Non-pigmented ciliary epithelial cell (primary cell): ENCODE measurements at regions not wholly inside any gene's neighbourhood (a gene's known extent, or its start where the extent isn't known, plus 50 kb on each side); places are given as distances from the start of the nearest gene placed in this dataset.

Source experiments
- DNase-seq: peaks from one replicate; pipeline ENCODE4 v3.0.0-alpha.2; 2010; ENCODE audit warnings: low read depth

- no peak for DNase-seq
Observed at GRCh38 chr10:2728087-2728486, 339.3 kb upstream of the PFKP start.

- DNase-seq: no peak
Observed at GRCh38 chr10:2716596-2716995, 350.8 kb upstream of the PFKP start.

- no peak for DNase-seq
Observed at GRCh38 chr10:2714597-2714996, 352.8 kb upstream of the PFKP start.

- DNase-seq: no peak
Observed at GRCh38 chr10:2703953-2704352, 363.4 kb upstream of the PFKP start.

GRCh38 chr10:2701802-2702201, 365.5 kb upstream of the PFKP start:
- DNase-seq: no peak

GRCh38 chr10:2700626-2701305, 366.6 kb upstream of the PFKP start:
- DNase-seq: no peak

- DNase-seq: no peak
Observed at GRCh38 chr10:2688958-2689357, 378.4 kb upstream of the PFKP start.

GRCh38 chr10:2686691-2687090, 380.7 kb upstream of the PFKP start:
- DNase-seq: no peak

GRCh38 chr10:2682491-2682890, 384.9 kb upstream of the PFKP start:
- no peak for DNase-seq

GRCh38 chr10:2681891-2682290, 385.5 kb upstream of the PFKP start:
- no peak for DNase-seq

- DNase-seq: no peak
Observed at GRCh38 chr10:2680821-2681220, 386.5 kb upstream of the PFKP start.

- no peak for DNase-seq
Observed at GRCh38 chr10:2679646-2680045, 387.7 kb upstream of the PFKP start.

- no peak for DNase-seq
Observed at GRCh38 chr10:2676455-2676854, 390.9 kb upstream of the PFKP start.

GRCh38 chr10:2674451-2674850, 392.9 kb upstream of the PFKP start:
- no peak for DNase-seq

- no peak for DNase-seq
Observed at GRCh38 chr10:2670864-2671263, 396.5 kb upstream of the PFKP start.

- DNase-seq: no peak
Observed at GRCh38 chr10:2665772-2666171, 401.6 kb upstream of the PFKP start.

- no peak for DNase-seq
Observed at GRCh38 chr10:2660276-2660675, 407.1 kb upstream of the PFKP start.

GRCh38 chr10:2659660-2660209, 407.6 kb upstream of the PFKP start:
- no peak for DNase-seq

- DNase-seq: no peak
Observed at GRCh38 chr10:2658780-2659179, 408.6 kb upstream of the PFKP start.

GRCh38 chr10:2650328-2650727, 417.0 kb upstream of the PFKP start:
- no peak for DNase-seq

GRCh38 chr10:2641028-2641427, 426.3 kb upstream of the PFKP start:
- no peak for DNase-seq

GRCh38 chr10:2633630-2634029, 433.7 kb upstream of the PFKP start:
- no peak for DNase-seq

GRCh38 chr10:2631557-2632205, 435.7 kb upstream of the PFKP start:
- DNase-seq: no peak

GRCh38 chr10:2628705-2629104, 438.6 kb upstream of the PFKP start:
- no peak for DNase-seq
